Esophagus muscularis mucosa (tissue), 3 donors: ENCODE measurements at regions not wholly inside any gene's neighbourhood (a gene's known extent, or its start where the extent isn't known, plus 50 kb on each side); places are given as distances from the start of the nearest gene placed in this dataset.

Experiments used
- CTCF ChIP-seq, 3 experiments: fragments of 200-600 bp in 2 of 3; fragments of 450-650 bp in 1 of 3; sonication (generic) in 2 of 3; IDR thresholded peaks; one replicate each; pipeline ENCODE4 v1.5.1; 2017 to 2019; ENCODE audit warnings: antibody characterized with exemption in 3 of 3, mild to moderate bottlenecking in 2 of 3, moderate library complexity in 1 of 3
- POLR2A ChIP-seq: fragments of 450-650 bp; IDR thresholded peaks from one replicate; pipeline ENCODE4 v1.6.1; 2017; ENCODE audit warnings: antibody characterized with exemption, moderate library complexity, mild to moderate bottlenecking, low read depth
- POLR2AphosphoS5 ChIP-seq, 2 donors: sonication (generic); formaldehyde crosslinking; IDR thresholded peaks; one replicate each; pipeline ENCODE4 v1.6.1; 2017; ENCODE audit warnings: antibody characterized with exemption in 2 of 2

- TF ChIP-seq CTCF (IDR thresholded peaks at IDR 0.05), result no peak
- TF ChIP-seq POLR2AphosphoS5 (IDR thresholded peaks at IDR 0.05), result no peak
- no peak for TF ChIP-seq POLR2A
These were observed 50.4 kb upstream of the ARHGAP20 start for GRCh38 chr11:110762590-110762989.
